ENCODE measurements at regions not wholly inside any gene's neighbourhood (a gene's known extent, or its start where the extent isn't known, plus 50 kb on each side); places are given as distances from the start of the nearest gene placed in this dataset.

DNA sequence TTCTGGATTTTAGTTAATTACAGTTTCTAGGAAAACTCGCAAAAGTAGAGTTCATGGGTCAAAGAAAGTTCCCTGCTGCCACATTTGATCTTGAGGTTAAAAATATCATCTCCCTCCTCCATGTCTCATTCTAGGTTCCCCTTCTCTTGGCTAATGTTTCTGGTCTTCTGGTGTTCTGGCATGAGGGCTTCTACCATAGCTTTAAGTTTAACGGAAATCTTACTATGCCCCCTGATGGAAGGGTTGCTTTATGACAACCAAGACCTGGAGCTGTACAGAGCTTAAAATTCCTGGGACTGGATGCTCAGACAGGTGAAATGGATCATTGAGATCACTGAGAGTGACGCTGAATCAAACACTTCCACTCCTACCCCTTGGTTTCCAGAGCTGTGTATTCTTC lies 1881.7 kb downstream of the MRPL39 start:
- FAIRE-seq (no peak), ATAC-seq (no peak), DNase-seq (no peak)
- whole genome bisulfite sequencing, 2 donors = 53 to 56% methylated on average over 3 of the region's 3 CpGs
- H3K4me1 ChIP-seq = no peaks in the 10 kb centered on the region
- no peak overlapping the region for H3K4me3 ChIP-seq
- no peaks in the 10 kb centered on the region for H3K9me3 ChIP-seq
- intact Hi-C loops (cut with DNase I) = no loop called here
- H3K36me3 ChIP-seq = no peaks in the 10 kb centered on the region
- no peak overlapping the region for H3K27ac ChIP-seq
- TF ChIP-seq, protein P1, sequence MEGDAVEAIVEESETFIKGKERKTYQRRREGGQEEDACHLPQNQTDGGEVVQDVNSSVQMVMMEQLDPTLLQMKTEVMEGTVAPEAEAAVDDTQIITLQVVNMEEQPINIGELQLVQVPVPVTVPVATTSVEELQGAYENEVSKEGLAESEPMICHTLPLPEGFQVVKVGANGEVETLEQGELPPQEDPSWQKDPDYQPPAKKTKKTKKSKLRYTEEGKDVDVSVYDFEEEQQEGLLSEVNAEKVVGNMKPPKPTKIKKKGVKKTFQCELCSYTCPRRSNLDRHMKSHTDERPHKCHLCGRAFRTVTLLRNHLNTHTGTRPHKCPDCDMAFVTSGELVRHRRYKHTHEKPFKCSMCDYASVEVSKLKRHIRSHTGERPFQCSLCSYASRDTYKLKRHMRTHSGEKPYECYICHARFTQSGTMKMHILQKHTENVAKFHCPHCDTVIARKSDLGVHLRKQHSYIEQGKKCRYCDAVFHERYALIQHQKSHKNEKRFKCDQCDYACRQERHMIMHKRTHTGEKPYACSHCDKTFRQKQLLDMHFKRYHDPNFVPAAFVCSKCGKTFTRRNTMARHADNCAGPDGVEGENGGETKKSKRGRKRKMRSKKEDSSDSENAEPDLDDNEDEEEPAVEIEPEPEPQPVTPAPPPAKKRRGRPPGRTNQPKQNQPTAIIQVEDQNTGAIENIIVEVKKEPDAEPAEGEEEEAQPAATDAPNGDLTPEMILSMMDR (IDR thresholded peaks at IDR 0.05) = no peak
- H3K27me3 ChIP-seq = no peaks in the 10 kb centered on the region

DNA sequence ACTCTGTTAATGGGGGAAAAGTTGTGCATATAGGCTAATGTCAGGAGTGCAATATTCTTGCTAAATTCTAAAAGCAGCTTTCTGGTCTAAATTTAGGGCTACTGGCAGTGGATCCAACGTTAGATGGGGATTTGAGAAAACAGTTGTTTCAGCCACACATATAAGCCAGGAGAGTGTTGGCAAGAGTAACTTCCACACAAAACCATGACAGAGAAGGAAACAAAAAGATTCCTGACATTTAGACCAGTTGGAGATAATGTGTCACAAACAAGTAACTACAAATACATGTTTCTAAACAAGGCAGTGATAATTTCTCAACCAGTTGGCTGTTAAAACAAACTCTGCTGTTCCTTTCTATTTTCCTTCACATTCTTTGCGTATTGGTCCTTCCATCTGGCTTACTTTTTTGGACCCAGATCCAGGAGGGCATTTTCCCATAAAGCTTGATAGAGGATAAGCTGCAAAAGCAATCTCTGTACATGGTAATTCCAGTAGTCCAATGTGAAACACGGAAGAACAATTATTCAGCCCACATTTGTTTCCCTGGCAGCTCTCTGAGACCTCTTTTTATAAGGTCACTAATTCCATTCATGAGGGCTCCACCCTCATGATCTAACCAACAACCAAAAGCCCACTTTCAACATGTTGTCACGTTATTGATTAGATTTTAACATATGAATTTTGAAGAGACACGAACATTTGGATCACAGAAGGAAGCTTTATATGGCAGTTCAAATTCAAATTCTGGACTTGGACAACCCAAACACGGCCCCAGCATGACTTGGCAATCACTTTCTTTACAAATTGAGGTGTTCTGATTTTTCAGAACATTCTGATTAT lies 1888.6 kb downstream of the MRPL39 start:
- H3K4me3 ChIP-seq = no peak overlapping the region
- H3K4me1 ChIP-seq = no peaks in the 10 kb centered on the region
- TF ChIP-seq, protein P1 (IDR thresholded peaks at IDR 0.05) = no peak
- DNase-seq (no peak), ATAC-seq (no peak), FAIRE-seq (no peak)
- no peaks in the 10 kb centered on the region for H3K36me3 ChIP-seq
- H3K27ac ChIP-seq = no peak overlapping the region
- intact Hi-C loops (cut with DNase I) = no loop called here
- WGBS, 2 donors = 37 to 44% methylated on average over 6 of the region's 6 CpGs
- no peaks in the 10 kb centered on the region for H3K9me3 ChIP-seq
- H3K27me3 ChIP-seq = no peaks in the 10 kb centered on the region

DNA sequence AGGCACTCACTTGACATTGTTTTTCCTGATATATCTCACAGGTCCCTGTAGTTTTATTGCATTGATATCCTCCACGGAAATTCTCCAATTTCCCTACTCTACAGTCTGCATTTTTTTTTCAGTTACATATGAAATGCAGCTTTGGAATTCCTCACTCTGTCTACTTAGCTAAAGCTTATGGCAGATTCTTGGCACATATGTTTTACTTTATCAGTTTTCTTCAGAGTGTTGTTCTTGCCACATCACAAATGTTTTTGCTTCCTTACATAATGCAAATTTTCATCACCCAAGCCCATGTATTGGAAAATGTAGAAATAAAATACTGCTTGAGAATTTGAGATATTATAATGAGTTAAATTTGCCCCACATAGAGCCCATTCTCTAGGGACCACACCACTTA lies 1895.1 kb downstream of the MRPL39 start:
- Histone ChIP-seq H3K27me3 (peaks cover 0 to 2% (median 0%) of the 10 kb centered on the region in 4 donors), H3K4me1 (no peaks in the 10 kb centered on the region), H3K9me3 (no peaks in the 10 kb centered on the region), H3K27ac (no peak overlapping the region), H3K4me3 (no peak overlapping the region), H3K36me3 (no peaks in the 10 kb centered on the region)
- TF ChIP-seq, protein P1 (IDR thresholded peaks at IDR 0.05) = no peak
- no peak for FAIRE-seq
- WGBS, 2 donors = 30 to 48% methylated on average over 1 of the region's 1 CpG
- intact Hi-C loops (cut with DNase I) = no loop called here
- no peak for DNase-seq
- no peak for ATAC-seq

DNA sequence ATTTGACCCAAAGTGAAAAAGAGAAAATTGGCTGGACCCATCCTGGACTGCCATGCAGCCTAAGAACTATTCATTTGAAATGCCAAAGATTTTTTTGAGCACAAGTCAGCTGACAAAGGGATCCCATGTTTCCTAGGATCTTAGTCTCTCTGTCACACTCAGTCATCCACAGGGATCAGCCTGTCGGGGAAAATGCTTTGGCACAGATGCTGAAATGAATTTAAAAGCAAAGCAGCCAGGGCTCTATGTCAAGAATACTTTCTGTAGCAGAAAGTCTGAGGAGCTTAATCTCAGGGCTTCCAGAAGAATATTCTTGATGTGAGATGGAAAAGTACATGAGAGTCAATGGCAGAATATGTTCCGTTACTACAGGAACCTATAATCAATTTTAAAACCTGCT lies 1900.8 kb downstream of the MRPL39 start:
- DNase-seq (no peak), FAIRE-seq (no peak), ATAC-seq (no peak)
- Histone ChIP-seq H3K4me3 (no peak overlapping the region), H3K4me1 (no peaks in the 10 kb centered on the region), H3K27me3 (no peaks in the 10 kb centered on the region), H3K27ac (no peak overlapping the region), H3K9me3 (no peaks in the 10 kb centered on the region), H3K36me3 (no peaks in the 10 kb centered on the region)
- 64 to 76% methylated on average over 2 of the region's 2 CpGs for WGBS, 2 donors
- intact Hi-C loops (cut with DNase I) = no loop called here
- TF ChIP-seq, protein P1 (IDR thresholded peaks at IDR 0.05) = no peak

DNA sequence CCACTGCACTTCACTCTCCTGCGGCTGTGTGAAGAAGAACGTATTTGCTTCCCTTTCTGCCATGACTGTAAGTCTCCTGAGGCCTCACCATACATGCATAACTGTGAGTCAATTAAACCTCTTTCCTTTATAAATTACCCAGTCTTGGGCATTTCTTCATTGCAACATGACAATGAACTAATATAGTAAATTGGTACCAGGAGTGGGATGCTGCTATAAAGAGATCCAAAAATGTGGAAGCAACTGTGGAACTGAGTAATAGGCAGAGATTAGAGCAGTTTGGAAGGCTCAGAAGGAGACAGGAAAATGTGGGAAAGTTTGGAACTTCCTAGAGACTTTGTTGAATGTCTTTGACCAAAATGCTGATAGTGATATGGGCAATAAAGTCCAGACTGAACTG lies 1907.9 kb downstream of the MRPL39 start:
- FAIRE-seq = no peak
- no peaks in the 10 kb centered on the region for H3K9me3 ChIP-seq

More for the DNA sequence above, 1907.9 kb downstream of the MRPL39 start:
- 74 to 78% methylated on average over 2 of the region's 2 CpGs for WGBS, 2 donors
- intact Hi-C loops (cut with DNase I) = no loop called here
- Histone ChIP-seq H3K36me3 (no peaks in the 10 kb centered on the region), H3K4me1 (no peaks in the 10 kb centered on the region), H3K27ac (no peak overlapping the region), H3K4me3 (no peak overlapping the region), H3K27me3 (no peaks in the 10 kb centered on the region)
- TF ChIP-seq, protein P1 (IDR thresholded peaks at IDR 0.05) = no peak
- ATAC-seq = no peak
- no peak for DNase-seq

Data from pancreas (tissue), 10 donors.